SU-DHL-6 (cell line): ENCODE measurements at regions not wholly inside any gene's neighbourhood (a gene's known extent, or its start where the extent isn't known, plus 50 kb on each side); places are given as distances from the start of the nearest gene placed in this dataset.

Experiments
- EZH2phosphoT487 ChIP-seq: fragments of 200-600 bp; sonication (generic), shearing (Covaris generic); conservative IDR thresholded peaks from 2 replicates; pipeline ENCODE4 v1.6.1; 2018; ENCODE audit warnings: mild to moderate bottlenecking, antibody characterized with exemption, low read length, moderate library complexity, mixed read lengths
- TF ChIP-seq, protein P1 (sequence below): fragments of 200-600 bp; sonication (generic); IDR thresholded peaks from one replicate; pipeline ENCODE4 v1.5.1; 2017; ENCODE audit warnings: antibody characterized with exemption, mild to moderate bottlenecking, low read length, moderate library complexity; ENCODE audit not compliant: insufficient read depth, poor library complexity, severe bottlenecking

DNA sequence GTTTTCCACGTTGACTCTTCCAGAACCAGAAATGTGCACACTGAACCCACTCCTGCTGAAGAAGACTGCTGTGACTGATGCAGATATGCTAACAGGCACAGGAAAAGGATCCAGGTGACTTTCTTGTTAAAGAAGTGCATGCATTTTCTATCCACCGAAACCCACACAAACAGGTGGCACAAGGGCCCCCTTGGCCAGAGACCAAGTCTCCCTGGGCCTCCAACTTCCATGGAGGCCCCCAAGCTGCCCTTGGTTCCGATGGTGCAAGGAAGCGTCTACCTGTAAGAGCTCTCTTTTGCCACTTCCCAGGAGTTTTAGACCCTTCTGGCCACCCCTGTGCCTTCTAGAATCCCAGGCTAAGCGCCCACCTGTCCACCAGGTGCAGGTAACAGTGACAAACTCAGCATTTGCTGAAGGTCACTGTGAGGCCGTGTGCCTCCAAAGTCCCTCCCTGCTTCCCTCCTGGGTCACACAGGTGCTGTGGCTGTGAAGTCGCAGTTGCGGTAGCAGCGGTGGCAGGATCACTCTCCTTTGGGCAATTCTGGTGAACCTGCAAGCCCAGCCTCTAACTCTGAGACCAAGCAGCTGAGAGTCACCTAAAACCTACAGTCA, 134.8 kb downstream of the PXDC1 start:
- TF ChIP-seq, protein P1, sequence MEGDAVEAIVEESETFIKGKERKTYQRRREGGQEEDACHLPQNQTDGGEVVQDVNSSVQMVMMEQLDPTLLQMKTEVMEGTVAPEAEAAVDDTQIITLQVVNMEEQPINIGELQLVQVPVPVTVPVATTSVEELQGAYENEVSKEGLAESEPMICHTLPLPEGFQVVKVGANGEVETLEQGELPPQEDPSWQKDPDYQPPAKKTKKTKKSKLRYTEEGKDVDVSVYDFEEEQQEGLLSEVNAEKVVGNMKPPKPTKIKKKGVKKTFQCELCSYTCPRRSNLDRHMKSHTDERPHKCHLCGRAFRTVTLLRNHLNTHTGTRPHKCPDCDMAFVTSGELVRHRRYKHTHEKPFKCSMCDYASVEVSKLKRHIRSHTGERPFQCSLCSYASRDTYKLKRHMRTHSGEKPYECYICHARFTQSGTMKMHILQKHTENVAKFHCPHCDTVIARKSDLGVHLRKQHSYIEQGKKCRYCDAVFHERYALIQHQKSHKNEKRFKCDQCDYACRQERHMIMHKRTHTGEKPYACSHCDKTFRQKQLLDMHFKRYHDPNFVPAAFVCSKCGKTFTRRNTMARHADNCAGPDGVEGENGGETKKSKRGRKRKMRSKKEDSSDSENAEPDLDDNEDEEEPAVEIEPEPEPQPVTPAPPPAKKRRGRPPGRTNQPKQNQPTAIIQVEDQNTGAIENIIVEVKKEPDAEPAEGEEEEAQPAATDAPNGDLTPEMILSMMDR = no peak
- no peak for TF ChIP-seq EZH2phosphoT487
